IMR-90 (cell line): ENCODE measurements at regions not wholly inside any gene's neighbourhood (a gene's known extent, or its start where the extent isn't known, plus 50 kb on each side); places are given as distances from the start of the nearest gene placed in this dataset.

Experiments
- ATAC-seq: fragments of 200-7000 bp; cut with Tn5 transposase; 2 replicates; pipeline ENCODE4 v1.9.1; 2020; ENCODE audit warnings: low read depth, mild to moderate bottlenecking, moderate library complexity
- BruUV-seq: library from RNA; stranded (reverse); fragments of 400-500 nt; replicated peaks from 2 replicates; lab custom pipeline; 2021; lab: Mats Ljungman, UMichigan
- CTCF ChIA-PET: fragments of 300-600 bp; formaldehyde crosslinking; extraction: SDS; loops from one replicate; lab custom pipeline; 2021; ENCODE audit warnings: antibody characterized with exemption; lab: Yijun Ruan, JAX
- POLR2A ChIA-PET: fragments of 300-600 bp; sonication (Branson Sonifier 250); formaldehyde crosslinking; loops from one replicate; lab custom pipeline; 2022; ENCODE audit warnings: antibody characterized with exemption; ENCODE audit not compliant: unreplicated experiment; lab: Charles Lee
- DNase-seq: peaks from one replicate; pipeline ENCODE4 v3.0.0; 2013
- H2AFZ ChIP-seq: replicated peaks from 2 replicates; pipeline ENCODE3; 2013; ENCODE audit warnings: low read length, mild to moderate bottlenecking; ENCODE audit not compliant: poor library complexity
- H2AK5ac ChIP-seq: 2 replicates; pipeline ENCODE4 v1.6.1; 2013; ENCODE audit warnings: low read depth, low read length, inconsistent platforms
- H2AK9ac ChIP-seq: replicated peaks from 2 replicates; pipeline ENCODE3; 2013; ENCODE audit warnings: mild to moderate bottlenecking, low read depth, low read length, moderate library complexity; ENCODE audit not compliant: poor library complexity
- H2BK120ac ChIP-seq: 2 replicates; pipeline ENCODE4 v1.6.1; 2013; ENCODE audit warnings: low read depth, low read length, inconsistent platforms
- H2BK15ac ChIP-seq: 3 replicates; pipeline ENCODE4 v1.6.1; 2013; ENCODE audit warnings: low read depth, low read length, inconsistent platforms
- H2BK20ac ChIP-seq: 2 replicates; pipeline ENCODE4 v1.6.1; 2013; ENCODE audit warnings: low read depth, mild to moderate bottlenecking, inconsistent platforms, low read length, moderate library complexity
- H2BK5ac ChIP-seq: 2 replicates; pipeline ENCODE4 v1.6.1; 2013; ENCODE audit warnings: mild to moderate bottlenecking, low read depth, low read length, inconsistent platforms; ENCODE audit not compliant: poor library complexity, severe bottlenecking
- H3K14ac ChIP-seq: replicated peaks from 2 replicates; pipeline ENCODE4 v1.6.1; 2013; ENCODE audit warnings: low read depth, low read length, inconsistent platforms
- H3K18ac ChIP-seq: 2 replicates; pipeline ENCODE4 v1.6.1; 2013; ENCODE audit warnings: low read depth, low read length, control low read depth
- H3K23ac ChIP-seq: 2 replicates; pipeline ENCODE4 v1.6.1; 2013; ENCODE audit warnings: low read depth, low read length, inconsistent platforms
- H3K27ac ChIP-seq: 2 replicates; pipeline ENCODE4 v1.5.1; 2013; ENCODE audit warnings: mild to moderate bottlenecking, control low read depth, low read length; ENCODE audit not compliant: insufficient read depth
- H3K27me3 ChIP-seq: 2 replicates; pipeline ENCODE4 v1.6.1; 2013; ENCODE audit warnings: low read length; ENCODE audit not compliant: control insufficient read depth, insufficient read depth
- H3K36me3 ChIP-seq: 2 replicates; pipeline ENCODE4 v1.6.1; 2013; ENCODE audit warnings: low read length, mixed read lengths; ENCODE audit not compliant: control insufficient read depth, insufficient read depth
- H3K4ac ChIP-seq: 2 replicates; pipeline ENCODE4 v1.6.1; 2013; ENCODE audit warnings: low read depth, low read length, inconsistent platforms
- H3K4me1 ChIP-seq: 2 replicates; pipeline ENCODE4 v1.6.1; 2013; ENCODE audit warnings: low read length, mixed read lengths; ENCODE audit not compliant: control insufficient read depth, insufficient read depth
- H3K4me2 ChIP-seq: 2 replicates; pipeline ENCODE4 v1.6.1; 2013; ENCODE audit warnings: low read depth, mild to moderate bottlenecking, control low read depth, low read length, moderate library complexity
- H3K4me3 ChIP-seq: 2 replicates; pipeline ENCODE4 v1.5.1; 2013; ENCODE audit warnings: low read depth, mild to moderate bottlenecking, control low read depth, low read length, moderate library complexity; ENCODE audit not compliant: insufficient read depth
- H3K56ac ChIP-seq: 2 replicates; pipeline ENCODE4 v1.6.1; 2013; ENCODE audit warnings: low read length, inconsistent platforms; ENCODE audit not compliant: insufficient read depth; ENCODE audit errors: extremely low read depth
- H3K79me1 ChIP-seq, 2 experiments: 2 replicates each; pipeline ENCODE4 v1.6.1; 2013; ENCODE audit warnings: low read length in 2 of 2, inconsistent platforms in 1 of 2, low read depth in 1 of 2
- H3K9ac ChIP-seq: 2 replicates; pipeline ENCODE4 v1.6.1; 2013; ENCODE audit warnings: low read depth, low read length, control low read depth
- H3K9me1 ChIP-seq: 2 replicates; pipeline ENCODE4 v1.6.1; 2013; ENCODE audit warnings: low read length, inconsistent platforms; ENCODE audit not compliant: insufficient read depth
- H3K9me3 ChIP-seq: 2 replicates; pipeline ENCODE4 v1.6.1; 2013; ENCODE audit warnings: low read length; ENCODE audit not compliant: control insufficient read depth, insufficient read depth
- H4K20me1 ChIP-seq: 2 replicates; pipeline ENCODE4 v1.6.1; 2013; ENCODE audit warnings: low read length, inconsistent platforms; ENCODE audit not compliant: insufficient read depth
- H4K5ac ChIP-seq: 2 replicates; pipeline ENCODE4 v1.6.1; 2013; ENCODE audit warnings: mild to moderate bottlenecking, low read depth, low read length, control low read depth
- H4K8ac ChIP-seq, 2 experiments: 2 replicates each; pipeline ENCODE4 v1.6.1; 2013; ENCODE audit warnings: low read depth in 2 of 2, low read length in 2 of 2, control low read depth in 1 of 2, inconsistent platforms in 1 of 2
- H4K91ac ChIP-seq: 2 replicates; pipeline ENCODE4 v1.6.1; 2013; ENCODE audit warnings: low read depth, low read length, inconsistent platforms; ENCODE audit not compliant: insufficient read depth
- CEBPB ChIP-seq: IDR thresholded peaks from 2 replicates; pipeline ENCODE4 v1.6.1; 2012; ENCODE audit warnings: low read depth, low read length, improper control_type of control experiment
- MAFK ChIP-seq: IDR thresholded peaks from 2 replicates; pipeline ENCODE4 v1.6.1; 2012; ENCODE audit warnings: low read depth, low read length, improper control_type of control experiment
- MAZ ChIP-seq: IDR thresholded peaks from 2 replicates; pipeline ENCODE4 v1.6.1; 2012; ENCODE audit warnings: low read depth, mild to moderate bottlenecking, low read length, improper control_type of control experiment, moderate library complexity, borderline replicate concordance
- MXI1 ChIP-seq: IDR thresholded peaks from 2 replicates; pipeline ENCODE4 v1.6.1; 2012; ENCODE audit warnings: low read depth, mild to moderate bottlenecking, low read length, moderate library complexity, borderline replicate concordance
- NFE2L2 ChIP-seq: fragments of 150-350 bp; IDR thresholded peaks from 2 replicates; pipeline ENCODE4 v1.6.1; 2016; ENCODE audit warnings: low read depth, mild to moderate bottlenecking, low read length
- RAD21 ChIP-seq: IDR thresholded peaks from 2 replicates; pipeline ENCODE4 v1.6.1; 2012; ENCODE audit warnings: low read length, improper control_type of control experiment
- RCOR1 ChIP-seq: IDR thresholded peaks from 2 replicates; pipeline ENCODE4 v1.6.1; 2012; ENCODE audit warnings: mild to moderate bottlenecking, low read length, improper control_type of control experiment; ENCODE audit not compliant: insufficient replicate concordance
- SMC3 ChIP-seq: fragments of 150-350 bp; IDR thresholded peaks from 2 replicates; pipeline ENCODE4 v1.6.1; 2016; ENCODE audit warnings: low read depth, mild to moderate bottlenecking, antibody characterized with exemption, low read length, moderate library complexity
- WGBS, 2 experiments: methylation state at CpG; one replicate each; pipeline versions ENCODE4 v1.1.5 to v1.1.7; 2013; ENCODE audit warnings: missing lambda C conversion rate in 2 of 2; ENCODE audit not compliant: insufficient read length in 1 of 2; ENCODE audit errors: extremely low coverage in 2 of 2; 5-methylcytosine and 5-hydroxymethylcytosine counted together
- dilution Hi-C: fragments of 300-500 bp; cut with HindIII; formaldehyde crosslinking; loops from one replicate; pipeline ENCODE4 v1.14.3; 2018; ENCODE audit warnings: low sequenced_read_pairs; ENCODE audit not compliant: unreplicated experiment
- in situ Hi-C: fragments of 300-500 bp; cut with MboI; formaldehyde crosslinking; loops from 3 replicates; pipeline ENCODE4 v1.14.3; 2019; ENCODE audit warnings: low sequenced_read_pairs, inconsistent platforms, mixed read lengths
- intact Hi-C: fragments of 100-400 bp; cut with micrococcal nuclease; formaldehyde crosslinking; loops from 2 replicates; pipeline ENCODE4 v1.10.0; 2022
- TF ChIP-seq, protein P1 (sequence below): conservative IDR thresholded peaks from 2 replicates; pipeline ENCODE4 v1.5.1; 2012; ENCODE audit warnings: mild to moderate bottlenecking, low read depth, low read length, improper control_type of control experiment

DNA sequence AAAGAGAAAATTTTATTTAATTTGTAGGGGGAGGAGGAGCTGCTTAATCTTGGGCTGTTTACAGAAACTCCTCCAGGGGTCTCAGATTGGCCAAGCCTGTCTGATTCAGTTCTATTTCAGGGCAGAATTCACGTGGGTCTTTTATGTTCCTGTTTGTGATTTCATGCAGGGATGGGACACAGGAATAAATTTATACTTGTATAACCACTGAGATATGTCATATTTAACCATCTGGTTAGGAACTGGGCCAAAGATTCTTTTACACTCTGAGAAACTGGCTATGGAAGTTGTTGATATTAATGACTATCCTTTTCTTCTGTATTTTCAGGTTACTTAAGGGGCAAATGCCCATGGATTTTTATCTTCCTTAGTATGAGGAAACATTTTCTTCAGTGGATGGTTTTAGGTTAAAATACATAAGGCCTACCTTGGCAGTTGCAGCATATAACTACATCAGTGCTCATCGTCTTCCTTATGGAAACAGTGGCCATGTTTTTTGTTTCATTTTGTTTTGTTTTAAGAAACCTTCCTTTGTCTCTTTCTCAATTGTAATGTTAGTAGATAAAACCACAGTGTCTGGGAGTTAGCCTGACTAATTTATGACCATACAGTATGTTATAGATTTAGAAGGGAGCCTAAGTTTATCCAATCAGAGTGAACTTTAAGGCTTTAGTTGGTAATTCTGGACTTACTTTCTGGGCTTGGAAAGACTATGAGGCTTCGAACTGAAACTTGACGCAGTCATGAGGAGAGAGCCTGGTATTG lies 132.4 kb upstream of the ANO3 start:
- intact Hi-C loops: no loop called here
- H3K36me3 ChIP-seq: no peaks in the 10 kb centered on the region
- BruUV-seq: no TSS peak
- H3K79me1 ChIP-seq: no peaks in the 10 kb centered on the region
- peaks cover 4% of the 10 kb centered on the region for H3K4me1 ChIP-seq
- H3K4ac ChIP-seq: peak overlapping the region; percentile 13; the same call in 1 of the 2 replicates
- H3K27me3 ChIP-seq: no peaks in the 10 kb centered on the region
- POLR2A ChIA-PET: no interaction called here
- peak overlapping the region; percentile 77; the same call in 1 of the 2 replicates for H3K18ac ChIP-seq
- no peak overlapping the region for H3K23ac ChIP-seq
- H4K91ac ChIP-seq: no peak overlapping the region
- peak overlapping the region; percentile 32; the same call in 1 of the 2 replicates for H2BK120ac ChIP-seq
- peak overlapping the region in 1 of 2 experiments; percentile 59; a peak in 2 of 4 replicates for H4K8ac ChIP-seq
- ATAC-seq (peak; percentile 27), DNase-seq (peak; percentile 66)
- no peak overlapping the region for H2AK5ac ChIP-seq
- H2AK9ac ChIP-seq: no peak overlapping the region
- no peak overlapping the region for H2AFZ ChIP-seq
- in situ Hi-C loops: loop anchor here (25.0 kb wide), 1 partner anchor 1687 kb away; no protein-coding TSS in a partner anchor
- no peak overlapping the region for H3K14ac ChIP-seq
- no peak overlapping the region for H3K9ac ChIP-seq
- dilution Hi-C loops: no loop called here
- no peak overlapping the region for H3K4me3 ChIP-seq
- H3K4me2 ChIP-seq: peak overlapping the region; percentile 52; the same call in 1 of the 2 replicates
- no peaks in the 10 kb centered on the region for H3K9me1 ChIP-seq
- H2BK15ac ChIP-seq: peak overlapping the region; percentile 59; the same call in 1 of the 3 replicates
- H2BK5ac ChIP-seq: peak overlapping the region; percentile 75
- H3K9me3 ChIP-seq: no peaks in the 10 kb centered on the region
- no CpG with 5 or more reads among the region's 4 CpGs for WGBS, 2 experiments
- CTCF ChIA-PET: no interaction called here
- H3K27ac ChIP-seq: peak overlapping the region; percentile 49; the same call in 1 of the 2 replicates
- TF ChIP-seq MXI1: no peak
- no peak for TF ChIP-seq MAFK
- no peak for TF ChIP-seq CEBPB
- no peak for TF ChIP-seq SMC3
- no peak for TF ChIP-seq RCOR1
- TF ChIP-seq, protein P1, sequence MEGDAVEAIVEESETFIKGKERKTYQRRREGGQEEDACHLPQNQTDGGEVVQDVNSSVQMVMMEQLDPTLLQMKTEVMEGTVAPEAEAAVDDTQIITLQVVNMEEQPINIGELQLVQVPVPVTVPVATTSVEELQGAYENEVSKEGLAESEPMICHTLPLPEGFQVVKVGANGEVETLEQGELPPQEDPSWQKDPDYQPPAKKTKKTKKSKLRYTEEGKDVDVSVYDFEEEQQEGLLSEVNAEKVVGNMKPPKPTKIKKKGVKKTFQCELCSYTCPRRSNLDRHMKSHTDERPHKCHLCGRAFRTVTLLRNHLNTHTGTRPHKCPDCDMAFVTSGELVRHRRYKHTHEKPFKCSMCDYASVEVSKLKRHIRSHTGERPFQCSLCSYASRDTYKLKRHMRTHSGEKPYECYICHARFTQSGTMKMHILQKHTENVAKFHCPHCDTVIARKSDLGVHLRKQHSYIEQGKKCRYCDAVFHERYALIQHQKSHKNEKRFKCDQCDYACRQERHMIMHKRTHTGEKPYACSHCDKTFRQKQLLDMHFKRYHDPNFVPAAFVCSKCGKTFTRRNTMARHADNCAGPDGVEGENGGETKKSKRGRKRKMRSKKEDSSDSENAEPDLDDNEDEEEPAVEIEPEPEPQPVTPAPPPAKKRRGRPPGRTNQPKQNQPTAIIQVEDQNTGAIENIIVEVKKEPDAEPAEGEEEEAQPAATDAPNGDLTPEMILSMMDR: no peak
- TF ChIP-seq MAZ: no peak
- TF ChIP-seq RAD21: no peak
- TF ChIP-seq NFE2L2: no peak
- no peak overlapping the region for H3K56ac ChIP-seq
- H4K20me1 ChIP-seq: no peaks in the 10 kb centered on the region
- H2BK20ac ChIP-seq: no peak overlapping the region
- H4K5ac ChIP-seq: peak overlapping the region; percentile 30; the same call in 1 of the 2 replicates
